HUES48 (cell line): ENCODE measurements at regions not wholly inside any gene's neighbourhood (a gene's known extent, or its start where the extent isn't known, plus 50 kb on each side); places are given as distances from the start of the nearest gene placed in this dataset.
"Not testable (repeated sequence)": the region's sequence is repeated elsewhere in the genome, so short reads cannot be mapped to it uniquely, and the experiment has no call there.

ENCODE experiments used
- H3K27ac ChIP-seq: one replicate; pipeline ENCODE4 v1.7.0; 2013; ENCODE audit warnings: low read depth, low read length, inconsistent platforms
- H3K27me3 ChIP-seq: 2 replicates; pipeline ENCODE4 v1.6.1; 2013; ENCODE audit warnings: mild to moderate bottlenecking, low read length; ENCODE audit not compliant: control insufficient read depth, insufficient read depth
- H3K36me3 ChIP-seq: 2 replicates; pipeline ENCODE4 v1.6.1; 2013; ENCODE audit warnings: low read length; ENCODE audit not compliant: control insufficient read depth, insufficient read depth
- H3K4me1 ChIP-seq: 2 replicates; pipeline ENCODE4 v1.6.1; 2013; ENCODE audit warnings: mild to moderate bottlenecking, low read length; ENCODE audit not compliant: control insufficient read depth, insufficient read depth
- H3K4me3 ChIP-seq: 2 replicates; pipeline ENCODE4 v1.5.1; 2013; ENCODE audit warnings: mild to moderate bottlenecking, low read depth, low read length
- H3K9ac ChIP-seq: 2 replicates; pipeline ENCODE4 v1.6.1; 2013; ENCODE audit warnings: mild to moderate bottlenecking, low read depth, low read length, moderate library complexity
- H3K9me3 ChIP-seq: 2 replicates; pipeline ENCODE4 v1.6.1; 2013; ENCODE audit warnings: low read length; ENCODE audit not compliant: control insufficient read depth, insufficient read depth

GRCh38 chr11:46223252-46223513 is 54.3 kb upstream of the CREB3L1 start:
- H3K27ac ChIP-seq: no peak overlapping the region
- H3K9ac ChIP-seq: no peak overlapping the region
- H3K27me3 ChIP-seq: no peaks in the 10 kb centered on the region
- H3K4me1 ChIP-seq: no peaks in the 10 kb centered on the region
- no peak overlapping the region for H3K4me3 ChIP-seq
- H3K36me3 ChIP-seq: no peaks in the 10 kb centered on the region
- H3K9me3 ChIP-seq: no peaks in the 10 kb centered on the region

- Histone ChIP-seq H3K9ac (no peak overlapping the region), H3K27ac (peak overlapping the region; percentile 25), H3K27me3 (no peaks in the 10 kb centered on the region), H3K9me3 (no peaks in the 10 kb centered on the region), H3K4me1 (no peaks in the 10 kb centered on the region), H3K4me3 (no peak overlapping the region), H3K36me3 (no peaks in the 10 kb centered on the region)
Measured at GRCh38 chr11:46222490-46223251, 54.8 kb upstream of the CREB3L1 start.

GRCh38 chr11:46220313-46220712 is 57.1 kb upstream of the CREB3L1 start:
- Histone ChIP-seq H3K9me3 (no peaks in the 10 kb centered on the region), H3K9ac (no peak overlapping the region), H3K4me1 (no peaks in the 10 kb centered on the region), H3K36me3 (no peaks in the 10 kb centered on the region), H3K4me3 (no peak overlapping the region), H3K27me3 (no peaks in the 10 kb centered on the region), H3K27ac (no peak overlapping the region)

- Histone ChIP-seq H3K36me3 (no peaks in the 10 kb centered on the region), H3K27ac (no peak overlapping the region), H3K4me1 (no peaks in the 10 kb centered on the region), H3K9ac (no peak overlapping the region), H3K27me3 (no peaks in the 10 kb centered on the region), H3K9me3 (no peaks in the 10 kb centered on the region), H3K4me3 (no peak overlapping the region)
Measured at GRCh38 chr11:46216765-46217089, 60.7 kb upstream of the CREB3L1 start.

GRCh38 chr11:46216019-46216764 is 61.3 kb upstream of the CREB3L1 start:
- H3K9me3 ChIP-seq: no peaks in the 10 kb centered on the region
- H3K27me3 ChIP-seq: no peaks in the 10 kb centered on the region
- no peaks in the 10 kb centered on the region for H3K36me3 ChIP-seq
- H3K4me3 ChIP-seq: no peak overlapping the region
- H3K4me1 ChIP-seq: no peaks in the 10 kb centered on the region
- H3K27ac ChIP-seq: no peak overlapping the region
- H3K9ac ChIP-seq: no peak overlapping the region

DNA sequence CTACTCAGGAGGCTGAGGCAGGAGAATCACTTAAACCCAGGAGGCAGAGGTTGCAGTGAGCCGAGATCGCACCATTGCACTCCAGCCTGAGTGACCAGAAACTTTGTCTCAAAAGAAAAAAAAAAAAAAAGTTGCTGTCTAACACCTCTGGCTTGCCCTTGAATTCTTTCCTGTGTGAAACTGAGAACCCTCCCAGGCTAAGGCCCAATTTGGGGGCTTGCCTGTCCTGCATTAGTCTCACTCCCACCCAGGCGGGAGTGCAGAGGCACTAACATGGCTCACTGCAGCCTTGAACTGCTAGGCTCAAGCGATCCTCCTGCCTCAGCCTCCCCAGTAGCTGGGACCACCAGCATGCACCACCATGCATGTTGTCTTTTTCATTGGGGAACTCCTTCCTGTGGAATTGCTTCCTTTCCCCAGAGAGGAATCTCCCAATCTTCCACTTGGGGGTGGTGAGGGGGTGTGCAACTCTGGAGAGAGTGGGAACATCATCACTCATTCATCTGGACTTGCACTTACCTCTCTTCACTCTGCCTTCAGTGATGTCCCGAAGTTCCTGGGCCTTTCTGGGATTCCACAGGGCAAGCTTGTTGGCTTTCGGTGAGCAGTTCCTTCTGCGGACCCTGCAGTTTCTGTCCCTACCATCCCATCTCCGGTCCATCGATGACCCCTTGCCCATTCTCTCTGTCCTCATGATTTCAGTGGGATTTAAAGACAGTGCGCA is 62.1 kb upstream of the CREB3L1 start:
- Histone ChIP-seq H3K36me3 (no peaks in the 10 kb centered on the region), H3K4me1 (no peaks in the 10 kb centered on the region), H3K9ac (no peak overlapping the region), H3K4me3 (no peak overlapping the region), H3K27me3 (no peaks in the 10 kb centered on the region), H3K9me3 (no peaks in the 10 kb centered on the region), H3K27ac (no peak overlapping the region)

DNA sequence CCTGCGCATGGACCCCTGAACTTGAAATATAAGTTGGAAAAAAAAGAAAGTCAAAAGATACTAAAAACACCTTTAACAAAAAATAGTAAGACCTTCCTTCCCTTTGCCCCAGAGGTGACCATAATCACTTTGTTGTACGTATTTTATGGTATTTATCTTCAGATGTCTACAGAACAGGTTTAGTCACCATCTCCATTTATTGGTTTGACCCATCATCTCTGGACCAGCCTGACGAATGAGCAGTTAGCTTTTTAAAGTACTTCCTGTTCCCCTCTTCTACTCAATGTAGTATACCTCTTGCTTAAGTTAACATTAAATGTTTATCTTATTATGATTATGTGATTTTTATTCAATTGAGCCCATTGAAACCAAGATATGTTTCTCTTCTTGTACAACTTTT is 64.7 kb upstream of the CREB3L1 start:
- H3K4me3 ChIP-seq: no peak overlapping the region
- H3K36me3 ChIP-seq: no peaks in the 10 kb centered on the region
- no peaks in the 10 kb centered on the region for H3K9me3 ChIP-seq
- no peak overlapping the region for H3K9ac ChIP-seq
- H3K27me3 ChIP-seq: no peaks in the 10 kb centered on the region
- H3K27ac ChIP-seq: no peak overlapping the region
- no peaks in the 10 kb centered on the region for H3K4me1 ChIP-seq

DNA sequence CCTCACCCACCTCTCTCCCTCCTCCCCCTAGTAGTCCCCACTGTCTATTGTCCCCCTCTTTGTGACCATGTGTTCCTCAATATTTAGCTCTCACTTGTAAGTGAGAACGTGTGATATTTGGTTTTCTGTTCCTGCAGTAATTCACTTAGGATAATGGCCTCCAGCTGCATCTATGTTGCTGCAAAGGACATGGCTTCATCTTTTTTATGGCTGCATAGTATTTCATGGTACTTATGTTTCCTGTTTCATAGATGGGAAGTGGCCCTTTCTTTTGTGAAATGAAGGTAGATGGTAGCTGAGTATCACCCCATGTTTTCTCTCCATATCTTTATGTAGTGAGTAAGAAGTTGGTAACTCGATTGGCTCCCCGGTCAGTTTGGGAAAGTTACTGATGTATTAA is 66.6 kb upstream of the CREB3L1 start:
- H3K9ac ChIP-seq: no peak overlapping the region
- no peaks in the 10 kb centered on the region for H3K27me3 ChIP-seq
- H3K27ac ChIP-seq: no peak overlapping the region
- no peaks in the 10 kb centered on the region for H3K9me3 ChIP-seq
- no peaks in the 10 kb centered on the region for H3K4me1 ChIP-seq
- no peak overlapping the region for H3K4me3 ChIP-seq
- H3K36me3 ChIP-seq: no peaks in the 10 kb centered on the region

- no peaks in the 10 kb centered on the region for H3K9me3 ChIP-seq
- no peak overlapping the region for H3K4me3 ChIP-seq
- no peak overlapping the region for H3K27ac ChIP-seq
- no peak overlapping the region for H3K9ac ChIP-seq
- H3K27me3 ChIP-seq: no peaks in the 10 kb centered on the region
- no peaks in the 10 kb centered on the region for H3K36me3 ChIP-seq
- H3K4me1 ChIP-seq: no peaks in the 10 kb centered on the region
Measured at GRCh38 chr11:46210133-46210636, 67.3 kb upstream of the CREB3L1 start.

DNA sequence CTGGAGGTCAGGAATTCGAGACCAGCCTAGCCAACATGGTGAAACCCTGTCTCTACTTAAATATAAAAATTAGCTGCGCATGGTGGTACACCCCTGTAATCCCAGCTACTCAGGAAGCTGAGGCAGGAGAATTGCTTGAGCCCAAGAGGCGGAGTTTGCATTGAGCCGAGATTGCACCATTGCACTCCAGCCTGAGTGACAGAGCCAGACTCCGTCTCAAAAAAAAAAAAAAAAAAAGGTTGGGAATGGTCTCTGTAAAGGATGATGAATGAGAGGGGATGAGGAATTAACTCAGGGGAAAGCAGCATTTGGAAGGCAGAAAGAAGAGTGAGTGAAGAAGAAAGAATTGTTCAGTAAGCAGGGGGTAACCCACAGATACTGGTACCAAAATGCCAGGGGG is 67.8 kb upstream of the CREB3L1 start:
- not testable (repeated sequence) for H3K4me1 ChIP-seq, H3K9me3 ChIP-seq, H3K36me3 ChIP-seq, H3K4me3 ChIP-seq, H3K27ac ChIP-seq, H3K9ac ChIP-seq, H3K27me3 ChIP-seq

DNA sequence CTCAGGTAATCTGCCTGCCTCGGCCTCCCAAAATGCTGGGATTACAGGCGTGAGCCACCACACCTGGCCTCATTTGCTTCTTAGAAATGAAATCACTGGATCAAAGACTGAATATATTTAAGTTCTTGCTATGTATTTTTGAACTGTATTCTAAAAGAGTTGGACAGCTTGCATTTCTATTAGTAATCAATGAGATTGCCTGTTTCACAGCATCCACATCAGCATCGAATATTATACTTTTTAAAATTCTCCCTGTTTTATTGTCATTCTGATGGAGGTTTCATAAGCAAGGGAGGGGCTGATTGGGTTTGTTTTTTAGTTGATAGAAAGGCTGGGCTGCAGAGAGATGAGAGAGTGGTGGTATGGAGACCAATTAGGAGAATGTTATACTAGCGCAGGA is 68.7 kb upstream of the CREB3L1 start:
- H3K9me3 ChIP-seq: no peaks in the 10 kb centered on the region
- no peak overlapping the region for H3K27ac ChIP-seq
- no peaks in the 10 kb centered on the region for H3K36me3 ChIP-seq
- no peak overlapping the region for H3K9ac ChIP-seq
- no peak overlapping the region for H3K4me3 ChIP-seq
- H3K4me1 ChIP-seq: no peaks in the 10 kb centered on the region
- H3K27me3 ChIP-seq: no peaks in the 10 kb centered on the region
